ENCODE measurements at regions not wholly inside any gene's neighbourhood (a gene's known extent, or its start where the extent isn't known, plus 50 kb on each side); places are given as distances from the start of the nearest gene placed in this dataset.
A peak's percentile ranks its signal among the peaks of the same experiment; 100 is the strongest.
"Not testable (repeated sequence)": the region's sequence is repeated elsewhere in the genome, so short reads cannot be mapped to it uniquely, and the experiment has no call there.

DNA sequence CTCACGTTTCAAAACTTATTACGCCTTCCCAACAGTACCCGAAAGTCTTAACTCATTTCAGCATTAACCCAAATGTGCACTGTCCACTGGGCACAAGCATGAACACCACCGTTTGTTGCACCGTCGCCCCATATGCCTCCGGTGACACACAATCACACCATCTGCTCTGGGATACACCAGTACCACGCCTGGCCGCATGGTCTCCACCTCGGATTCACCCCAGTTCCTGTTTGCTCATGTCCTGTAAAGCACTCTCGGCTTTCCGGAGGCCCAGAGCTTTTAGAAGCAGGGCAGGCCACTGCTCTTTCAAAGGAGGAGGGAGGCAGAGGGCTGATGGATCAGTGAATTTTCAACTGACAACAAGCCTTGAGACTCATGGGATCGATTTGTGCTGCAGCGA, 1570.0 kb upstream of the DEFB115 start:
- Mint-ChIP-seq H3K4me1 (no peaks in the 10 kb centered on the region), H3K9me3 (peaks cover 3% of the 10 kb centered on the region), H3K4me3 (no peak overlapping the region), H3K27me3 (no peaks in the 10 kb centered on the region), H3K27ac (no peak overlapping the region), H3K36me3 (ENCODE audit: low read depth) (no peaks in the 10 kb centered on the region)
- ATAC-seq (replicated peaks): no peak

DNA sequence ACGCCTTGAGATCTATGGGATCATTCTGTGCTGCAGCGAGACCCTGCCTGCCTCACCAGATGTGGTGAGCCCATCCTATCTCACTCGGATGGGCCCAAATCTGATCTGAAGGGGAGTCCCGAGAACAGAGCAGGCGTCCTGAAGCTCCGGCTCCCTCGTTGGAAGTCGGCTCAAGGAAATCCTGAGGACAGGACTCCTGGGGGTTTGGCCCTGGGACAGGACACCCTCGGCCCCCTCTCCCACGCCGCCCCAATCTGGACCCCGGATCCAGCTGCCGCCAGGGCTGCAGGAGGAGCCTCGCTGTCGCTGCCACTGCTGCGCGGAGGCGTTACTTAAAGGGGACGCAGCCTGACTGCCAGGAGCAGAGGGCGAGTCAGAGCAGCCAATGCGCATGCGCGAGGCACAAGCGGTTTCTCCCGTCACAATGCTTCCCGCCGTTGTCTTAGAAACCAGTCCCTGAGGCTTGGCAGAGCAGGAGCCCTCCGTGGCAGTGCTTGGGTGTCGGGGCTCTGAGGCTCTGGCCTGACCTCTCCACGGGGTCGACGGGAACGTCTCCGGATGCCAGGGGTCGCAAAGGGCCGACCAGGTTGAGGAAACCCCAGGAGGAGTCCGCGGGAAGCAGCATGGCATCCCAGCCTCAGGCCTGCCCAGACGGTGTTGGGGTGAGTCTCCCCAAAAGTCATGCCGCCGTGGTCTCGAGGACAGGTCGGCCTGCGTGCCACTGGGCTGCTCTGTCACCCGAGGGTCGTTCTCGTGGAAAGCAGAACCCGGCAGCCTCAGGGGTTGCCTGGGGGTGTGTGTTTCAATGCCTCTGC, 1567.8 kb upstream of the DEFB115 start:
- Mint-ChIP-seq H3K4me1 (no peaks in the 10 kb centered on the region), H3K36me3 (ENCODE audit: low read depth) (no peaks in the 10 kb centered on the region), H3K27me3 (no peaks in the 10 kb centered on the region), H3K4me3 (peak overlapping the region; percentile 40), H3K9me3 (peaks cover 3% of the 10 kb centered on the region), H3K27ac (no peak overlapping the region)
- ATAC-seq (replicated peaks): peak; percentile 78

DNA sequence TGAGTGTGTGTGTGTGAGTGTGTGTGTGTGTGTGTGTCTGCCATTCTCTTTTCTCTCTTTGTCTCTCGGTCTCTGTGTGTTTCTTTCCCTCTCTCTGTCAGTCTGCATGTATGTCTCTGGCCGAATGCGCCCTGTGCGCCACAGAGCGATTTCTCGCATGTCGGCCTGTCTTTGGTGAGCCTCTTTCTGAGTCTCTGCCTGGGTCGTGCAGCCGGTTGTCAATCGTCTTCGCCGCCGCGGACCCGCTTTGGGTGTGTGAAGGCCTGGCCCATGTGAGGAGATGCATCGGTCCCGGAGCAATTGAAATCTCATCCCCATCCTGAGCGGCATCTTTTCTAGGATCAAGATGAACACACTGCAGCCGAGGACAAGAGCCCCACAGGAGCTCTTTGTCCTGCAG, 1567.2 kb upstream of the DEFB115 start:
- Mint-ChIP-seq H3K4me3 (peak overlapping the region; percentile 40), H3K27me3 (no peaks in the 10 kb centered on the region), H3K4me1 (no peaks in the 10 kb centered on the region), H3K9me3 (peaks cover 3% of the 10 kb centered on the region), H3K36me3 (ENCODE audit: low read depth) (no peaks in the 10 kb centered on the region), H3K27ac (no peak overlapping the region)
- ATAC-seq (replicated peaks): no peak

DNA sequence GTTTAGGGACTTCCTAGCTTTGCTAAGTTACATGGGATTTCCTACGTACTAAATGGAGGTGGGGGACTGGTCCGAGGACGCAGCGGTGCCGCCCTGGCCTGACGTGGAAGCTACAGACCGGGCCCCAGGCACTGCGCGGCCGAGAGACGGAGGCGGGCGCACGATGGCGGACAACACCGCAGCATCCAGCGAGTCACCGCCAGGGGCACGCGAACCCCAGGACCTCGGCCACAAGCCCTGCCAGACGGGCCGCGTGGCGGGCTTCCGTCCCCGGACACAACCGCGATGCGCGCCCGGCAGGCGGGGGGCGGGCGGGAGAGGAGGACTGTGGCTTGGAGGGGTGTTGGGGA, 1516.9 kb upstream of the DEFB115 start:
- Mint-ChIP-seq H3K4me1 (no peaks in the 10 kb centered on the region), H3K4me3 (no peak overlapping the region)

DNA sequence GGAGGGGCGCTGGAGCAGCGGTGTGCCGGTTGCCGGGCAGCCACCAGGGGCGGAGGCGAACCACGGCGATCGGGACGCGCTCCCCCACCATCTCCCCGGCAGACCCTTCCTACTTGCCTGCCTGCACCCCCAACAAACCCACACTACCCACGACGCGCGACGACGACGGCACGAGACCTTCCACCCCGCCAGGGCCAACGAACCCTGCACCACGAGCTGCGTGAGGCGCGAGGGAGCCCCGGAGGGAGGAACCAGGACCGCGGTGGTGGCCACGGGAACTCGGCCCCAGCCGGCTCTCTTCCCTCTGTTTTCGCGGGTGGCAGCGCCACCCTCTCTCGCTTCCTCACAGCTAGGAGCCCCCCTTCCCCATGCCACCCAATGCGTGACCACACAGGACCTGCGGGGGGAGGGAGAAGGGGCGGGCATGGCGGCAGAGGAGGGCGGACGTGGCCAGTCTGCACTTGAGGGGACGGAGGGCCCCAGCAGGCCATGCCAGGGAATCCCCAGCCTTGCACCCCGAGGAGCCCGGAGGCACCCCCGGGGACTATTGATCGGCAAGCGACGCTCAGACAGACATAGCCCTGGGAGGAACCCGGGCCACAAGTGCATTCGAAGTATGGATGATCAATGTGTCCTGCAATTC, 1516.4 kb upstream of the DEFB115 start:
- Mint-ChIP-seq H3K9me3 (peaks cover 6% of the 10 kb centered on the region), H3K4me3 (peak overlapping the region; percentile 53), H3K36me3 (ENCODE audit: low read depth) (no peaks in the 10 kb centered on the region), H3K27ac (no peak overlapping the region), H3K27me3 (no peaks in the 10 kb centered on the region), H3K4me1 (no peaks in the 10 kb centered on the region)
- no peak for ATAC-seq (replicated peaks)

More for the DNA sequence above, 1516.9 kb upstream of the DEFB115 start:
- Mint-ChIP-seq H3K36me3 (ENCODE audit: low read depth) (no peaks in the 10 kb centered on the region), H3K9me3 (peaks cover 6% of the 10 kb centered on the region), H3K27me3 (no peaks in the 10 kb centered on the region), H3K27ac (no peak overlapping the region)
- no peak for ATAC-seq (replicated peaks)

DNA sequence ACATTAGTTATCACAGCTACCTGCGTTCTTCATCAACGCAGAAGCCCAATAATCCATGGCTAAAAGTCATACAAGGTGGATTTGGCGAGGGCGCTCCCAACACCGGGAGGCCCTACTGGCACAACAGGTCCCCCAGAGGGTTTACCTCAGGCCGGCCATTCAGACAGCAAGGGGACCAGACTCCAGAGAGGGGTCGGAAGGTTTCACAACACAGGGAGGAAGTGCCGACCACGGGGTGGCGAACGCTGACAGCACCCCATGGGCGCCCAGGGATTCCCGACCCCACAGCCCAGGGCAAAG, 1515.9 kb upstream of the DEFB115 start:
- H3K9me3 Mint-ChIP-seq: peaks cover 6% of the 10 kb centered on the region
- H3K36me3 Mint-ChIP-seq (ENCODE audit: low read depth): no peaks in the 10 kb centered on the region
- no peaks in the 10 kb centered on the region for H3K4me1 Mint-ChIP-seq
- ATAC-seq (replicated peaks): no peak
- H3K27ac Mint-ChIP-seq: no peak overlapping the region
- no peaks in the 10 kb centered on the region for H3K27me3 Mint-ChIP-seq
- H3K4me3 Mint-ChIP-seq: peak overlapping the region; percentile 53

DNA sequence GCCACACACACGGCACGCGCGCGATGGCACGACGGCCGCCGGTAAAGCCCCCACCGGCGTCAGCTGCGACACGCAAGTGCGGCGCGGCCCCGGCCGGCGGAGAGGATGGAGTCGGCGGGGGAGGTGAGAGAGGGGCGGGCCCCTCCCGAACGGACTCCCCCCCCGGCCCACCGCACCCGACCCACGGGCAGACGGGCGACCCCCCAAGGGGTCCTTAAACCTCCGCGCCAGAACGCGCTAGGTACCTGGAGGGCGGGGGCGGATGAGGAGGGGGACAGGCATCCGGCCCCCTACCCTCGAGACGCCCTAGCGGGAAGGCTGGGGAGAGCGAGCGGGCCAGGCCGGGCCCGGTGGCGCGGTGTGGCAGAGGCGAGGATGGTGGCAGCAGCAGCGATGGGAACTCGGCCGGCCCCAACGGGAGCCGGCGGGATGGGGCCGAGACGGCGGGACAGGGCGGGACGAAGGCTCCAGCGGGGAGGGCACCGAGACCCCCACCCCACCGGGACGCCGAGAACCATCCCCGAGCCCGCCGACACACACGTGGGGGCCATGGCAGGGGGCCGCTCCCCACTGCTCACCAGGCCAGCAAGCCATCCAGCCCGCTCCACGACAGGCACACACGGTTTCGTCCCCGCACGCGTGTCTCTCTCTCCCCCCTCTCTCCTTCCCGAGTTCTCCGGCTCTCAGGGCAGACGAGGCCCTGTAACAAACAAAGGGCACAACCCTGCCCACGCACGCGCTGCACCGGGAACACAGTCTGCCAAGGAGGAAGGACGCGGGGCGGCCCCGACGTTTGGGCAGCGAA, 1515.4 kb upstream of the DEFB115 start:
- H3K27ac Mint-ChIP-seq: no peak overlapping the region

DNA sequence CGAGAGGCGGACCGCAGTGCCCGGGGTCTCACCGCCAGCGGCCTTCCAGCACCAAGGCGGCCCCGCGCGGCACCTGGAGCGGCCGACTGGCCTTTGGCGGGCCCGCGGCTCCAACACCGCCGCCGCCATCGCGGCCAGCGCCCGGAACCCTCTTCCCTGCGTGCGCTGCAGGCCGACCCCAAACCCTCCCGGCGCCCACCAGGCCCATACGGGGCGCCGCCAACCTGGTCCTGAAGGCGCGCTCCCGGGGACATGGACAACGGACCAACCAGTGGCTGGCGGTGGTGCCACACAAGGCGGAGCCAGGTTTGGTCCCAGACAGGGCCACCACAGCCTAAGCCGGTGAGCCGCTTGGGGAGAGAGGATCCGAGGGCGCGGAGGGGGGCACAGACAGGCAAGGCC, 1514.8 kb upstream of the DEFB115 start:
- no peaks in the 10 kb centered on the region for H3K27me3 Mint-ChIP-seq
- no peaks in the 10 kb centered on the region for H3K4me1 Mint-ChIP-seq
- peaks cover 3% of the 10 kb centered on the region for H3K9me3 Mint-ChIP-seq
- H3K4me3 Mint-ChIP-seq: no peak overlapping the region
- H3K27ac Mint-ChIP-seq: no peak overlapping the region
- ATAC-seq (replicated peaks): peak; percentile 42
- no peaks in the 10 kb centered on the region for H3K36me3 Mint-ChIP-seq (ENCODE audit: low read depth)

More for the DNA sequence above, 1515.4 kb upstream of the DEFB115 start:
- H3K9me3 Mint-ChIP-seq: peaks cover 6% of the 10 kb centered on the region
- H3K4me3 Mint-ChIP-seq: peak overlapping the region; percentile 53
- no peaks in the 10 kb centered on the region for H3K27me3 Mint-ChIP-seq
- H3K36me3 Mint-ChIP-seq (ENCODE audit: low read depth): no peaks in the 10 kb centered on the region
- ATAC-seq (replicated peaks): peak; percentile 14
- no peaks in the 10 kb centered on the region for H3K4me1 Mint-ChIP-seq

DNA sequence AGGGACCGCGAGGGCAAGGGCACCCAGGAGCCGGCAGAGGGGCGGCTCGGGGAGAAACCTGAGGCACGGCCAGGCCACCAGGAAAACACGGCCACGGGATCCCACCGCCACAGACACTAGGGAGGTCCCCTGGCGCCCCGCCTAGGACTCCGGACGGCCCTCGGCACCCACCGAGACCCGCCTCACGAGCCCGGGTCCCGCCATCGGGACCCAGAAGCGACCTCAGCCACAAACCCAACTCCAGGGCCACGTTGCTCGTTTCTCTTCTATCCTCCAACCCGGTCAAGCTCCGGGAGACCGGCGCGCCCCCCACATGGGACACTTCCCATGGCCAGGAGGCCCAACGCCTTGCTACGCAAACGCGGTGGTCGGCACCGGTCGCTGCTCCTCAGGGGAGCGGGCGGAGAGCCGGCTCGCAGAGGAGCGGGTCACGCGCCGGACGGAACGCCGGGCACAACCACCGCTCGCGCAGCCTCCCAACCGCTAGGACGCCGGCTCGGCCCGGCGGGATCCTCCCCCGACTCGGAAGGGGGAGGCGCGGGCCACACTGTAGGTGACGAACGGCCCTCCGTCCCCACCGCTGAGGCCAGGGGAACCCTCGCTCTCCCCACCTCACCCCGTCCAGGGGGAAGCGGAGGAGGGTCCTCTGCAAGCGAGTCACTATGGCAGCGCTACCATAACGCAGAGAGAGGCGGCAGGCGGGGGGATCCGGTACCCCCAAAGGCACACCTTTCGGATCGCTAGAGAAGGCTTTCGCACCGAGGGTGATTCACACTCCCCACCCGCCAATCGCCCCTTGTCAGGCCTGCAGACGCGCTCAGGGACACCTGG, 1514.1 kb upstream of the DEFB115 start:
- Mint-ChIP-seq H3K36me3 (ENCODE audit: low read depth) (no peaks in the 10 kb centered on the region), H3K27me3 (no peaks in the 10 kb centered on the region), H3K9me3 (no peaks in the 10 kb centered on the region), H3K4me3 (no peak overlapping the region), H3K4me1 (no peaks in the 10 kb centered on the region), H3K27ac (no peak overlapping the region)
- peak; percentile 14 for ATAC-seq (replicated peaks)

DNA sequence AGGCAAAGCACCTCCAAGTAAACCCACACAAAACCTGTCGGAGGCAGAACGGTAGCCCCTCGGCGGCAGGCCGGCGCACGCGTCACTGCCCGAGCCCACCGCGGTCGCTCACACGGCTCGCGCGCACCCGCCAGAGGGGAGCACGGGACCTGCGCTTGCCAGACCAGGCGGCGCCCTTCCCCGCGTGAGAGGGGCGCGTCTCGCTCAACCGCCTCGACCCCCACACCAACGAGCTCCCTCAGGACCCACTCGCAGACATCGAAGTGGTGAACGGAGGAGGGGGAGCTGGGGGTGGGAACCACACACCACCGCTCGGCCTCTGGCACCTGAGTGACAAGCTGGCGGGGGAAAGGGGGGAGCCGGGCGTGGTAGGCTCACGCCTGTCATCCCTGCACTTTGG, 1513.4 kb upstream of the DEFB115 start:
- Mint-ChIP-seq H3K4me3 (no peak overlapping the region), H3K27me3 (no peaks in the 10 kb centered on the region), H3K36me3 (ENCODE audit: low read depth) (no peaks in the 10 kb centered on the region), H3K27ac (no peak overlapping the region), H3K9me3 (no peaks in the 10 kb centered on the region), H3K4me1 (no peaks in the 10 kb centered on the region)
- no peak for ATAC-seq (replicated peaks)

DNA sequence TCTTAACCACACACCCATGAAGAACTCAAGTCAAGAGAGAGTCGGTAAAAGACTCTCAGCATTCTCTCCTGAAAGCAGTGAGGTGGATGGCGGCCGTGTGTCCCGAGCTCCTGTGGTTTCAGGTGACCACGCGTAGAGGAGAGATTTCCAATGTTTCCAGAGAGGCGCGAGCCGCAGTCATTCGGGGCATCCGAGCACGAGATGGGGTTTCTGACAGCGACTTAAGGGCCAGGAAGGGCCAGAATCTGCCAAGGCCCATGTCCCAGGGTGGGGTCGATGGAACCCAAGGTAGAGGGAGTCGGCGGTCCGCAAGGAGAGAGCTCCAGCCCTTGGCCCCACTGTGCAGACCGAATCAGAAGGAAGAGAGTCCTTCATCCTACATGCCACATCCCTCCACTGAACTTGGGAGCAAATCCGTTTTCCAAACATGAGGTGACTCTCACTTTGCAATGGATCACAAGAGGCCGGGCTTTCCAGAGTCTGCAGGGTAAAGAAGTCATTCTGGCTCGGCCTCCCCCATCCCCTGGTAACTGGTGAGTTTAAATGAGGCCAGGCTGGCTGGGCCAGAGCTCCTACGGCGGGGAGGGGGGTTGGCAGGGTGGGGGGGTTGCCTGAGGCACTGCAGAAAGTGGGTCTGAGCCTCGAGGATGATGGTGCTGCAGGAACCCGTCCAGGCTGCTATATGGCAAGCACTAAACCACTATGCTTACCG, 1511.8 kb upstream of the DEFB115 start:
- not testable (repeated sequence) for H3K36me3 Mint-ChIP-seq (ENCODE audit: low read depth); H3K9me3 Mint-ChIP-seq; H3K4me1 Mint-ChIP-seq; H3K4me3 Mint-ChIP-seq; H3K27ac Mint-ChIP-seq; H3K27me3 Mint-ChIP-seq; ATAC-seq (replicated peaks)

DNA sequence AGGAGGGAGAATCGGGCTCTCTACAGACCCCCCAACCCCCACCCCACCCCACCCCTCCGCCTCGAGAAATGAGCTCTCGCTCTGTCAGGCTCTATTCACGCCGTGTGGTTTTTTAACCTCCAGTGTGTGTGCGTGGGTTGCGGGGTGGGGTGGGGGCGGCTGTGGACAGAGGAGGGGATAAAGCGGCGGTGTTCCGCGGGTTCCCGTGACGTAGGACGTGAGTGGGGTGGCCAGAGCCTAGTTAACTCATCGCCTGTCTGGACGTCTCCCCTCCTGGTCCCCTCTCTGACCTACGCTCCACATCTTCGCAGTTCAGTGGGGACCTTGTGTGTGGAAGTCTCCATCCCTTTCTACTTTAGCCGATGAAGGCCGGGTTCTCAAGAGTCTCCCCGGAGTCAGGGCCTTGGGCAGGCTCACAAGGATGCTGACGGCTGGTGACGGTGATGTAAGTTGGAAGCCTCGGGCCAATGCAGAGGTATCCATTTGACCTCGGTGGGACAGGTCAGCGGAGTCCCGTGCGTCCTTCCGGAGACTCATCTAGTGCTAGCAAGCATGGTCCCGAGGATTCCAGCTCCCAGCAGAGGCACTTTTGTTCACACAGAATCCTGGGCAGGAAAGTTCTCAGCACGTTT, 1507.1 kb upstream of the DEFB115 start:
- H3K4me1 Mint-ChIP-seq: peaks cover 20% of the 10 kb centered on the region
- peaks cover 20% of the 10 kb centered on the region for H3K9me3 Mint-ChIP-seq
- peaks cover 15% of the 10 kb centered on the region for H3K27me3 Mint-ChIP-seq
- H3K36me3 Mint-ChIP-seq (ENCODE audit: low read depth): no peaks in the 10 kb centered on the region
- no peak for ATAC-seq (replicated peaks)
- H3K4me3 Mint-ChIP-seq: no peak overlapping the region
- H3K27ac Mint-ChIP-seq: no peak overlapping the region

DNA sequence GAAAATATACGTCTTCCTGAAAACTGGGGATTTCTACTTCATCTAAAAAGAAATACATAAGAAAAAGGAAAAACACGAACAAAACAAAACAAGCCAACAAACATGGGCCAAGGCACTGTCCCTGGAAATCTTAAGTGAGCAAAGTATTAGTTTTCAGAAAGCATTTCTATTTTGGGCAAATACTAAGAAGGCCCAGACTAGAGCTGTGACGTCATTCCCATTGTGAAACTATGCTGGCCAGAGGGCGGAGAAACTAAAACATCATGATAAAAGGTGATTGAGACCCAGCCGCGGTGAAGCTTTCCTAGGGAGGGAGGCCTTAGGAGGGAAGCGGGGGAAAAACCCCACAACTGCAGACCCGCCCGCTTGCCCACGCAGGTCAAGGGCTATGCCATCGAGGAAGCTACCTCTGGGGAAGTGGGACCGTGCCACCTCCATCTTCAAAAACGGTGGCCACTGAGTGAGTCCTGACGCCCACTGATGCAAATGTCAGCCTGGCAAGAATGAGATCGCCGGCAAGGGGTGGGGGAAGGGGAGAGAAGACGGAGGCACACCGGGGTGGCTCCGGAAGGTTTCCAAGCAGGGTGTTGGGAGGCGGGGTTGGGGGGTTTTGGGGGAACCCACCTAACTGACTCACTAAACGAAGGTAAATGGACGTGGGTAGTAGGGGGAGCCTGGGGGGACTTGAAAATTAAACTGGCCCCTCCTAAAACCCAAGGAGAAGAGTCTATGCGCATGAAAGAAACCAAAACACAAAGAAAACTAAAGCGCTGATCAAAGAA, 1504.6 kb upstream of the DEFB115 start:
- H3K27ac Mint-ChIP-seq: peak overlapping the region; percentile 95
- peaks cover 15% of the 10 kb centered on the region for H3K27me3 Mint-ChIP-seq
- H3K4me1 Mint-ChIP-seq: peaks cover 20% of the 10 kb centered on the region
- not testable (repeated sequence) for H3K36me3 Mint-ChIP-seq (ENCODE audit: low read depth)
- ATAC-seq (replicated peaks): peak; percentile 68
- peaks cover 20% of the 10 kb centered on the region for H3K9me3 Mint-ChIP-seq
- H3K4me3 Mint-ChIP-seq: peak overlapping the region; percentile 78

Data from activated T-helper 17 cell treated with anti-CD3 and anti-CD28 coated beads, Interleukin-2, amount 50 U/mL, for 72 hours (primary cell).